HEK293T (cell line): ENCODE measurements at regions not wholly inside any gene's neighbourhood (a gene's known extent, or its start where the extent isn't known, plus 50 kb on each side); places are given as distances from the start of the nearest gene placed in this dataset.

Experiments used
- ARNT ChIP-seq: fragments of 450-650 bp; IDR thresholded peaks from 2 replicates; pipeline ENCODE4 v1.6.1; 2017; ENCODE audit warnings: mild to moderate bottlenecking
- BHLHE40 ChIP-seq: fragments of 450-650 bp; IDR thresholded peaks from 2 replicates; pipeline ENCODE4 v1.6.1; 2016; ENCODE audit warnings: mild to moderate bottlenecking, moderate library complexity, borderline replicate concordance
- FOXA1 ChIP-seq: fragments of 450-650 bp; IDR thresholded peaks from 2 replicates; pipeline ENCODE4 v1.6.1; 2016; ENCODE audit warnings: mild to moderate bottlenecking
- FOXK2 ChIP-seq: fragments of 450-650 bp; IDR thresholded peaks from 2 replicates; pipeline ENCODE4 v1.6.1; 2016; ENCODE audit warnings: mild to moderate bottlenecking
- NFRKB ChIP-seq: fragments of 450-650 bp; IDR thresholded peaks from 2 replicates; pipeline ENCODE4 v1.6.1; 2016; ENCODE audit warnings: mild to moderate bottlenecking, moderate library complexity
- SP1 ChIP-seq: fragments of 450-650 bp; IDR thresholded peaks from 2 replicates; pipeline ENCODE4 v1.6.1; 2017
- SUZ12 ChIP-seq: fragments of 450-650 bp; IDR thresholded peaks from 2 replicates; pipeline ENCODE4 v1.6.1; 2016; ENCODE audit warnings: mild to moderate bottlenecking
- TF ChIP-seq, protein P1 (sequence below): fragments of 450-650 bp; IDR thresholded peaks from 2 replicates; pipeline ENCODE4 v1.6.1; 2016

DNA sequence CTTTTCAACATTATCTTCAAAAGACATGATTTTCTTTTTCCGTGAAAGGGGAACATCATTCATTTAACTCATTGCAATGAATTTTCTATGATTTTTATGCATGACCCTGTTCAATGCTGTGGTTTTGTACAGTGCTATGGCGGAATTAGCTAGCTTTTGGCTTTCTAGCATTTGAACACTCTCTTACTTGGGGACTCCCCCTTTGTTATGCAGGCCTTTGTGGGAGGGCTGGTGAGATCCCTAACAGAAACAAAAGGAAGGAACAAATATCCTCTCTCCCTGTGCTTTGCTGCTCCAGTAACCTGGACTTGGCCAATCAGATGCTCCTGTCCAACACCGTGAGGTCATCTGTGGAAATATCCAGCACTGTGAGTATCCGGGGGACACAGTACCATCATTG lies 353.4 kb upstream of the FZD8 start:
- TF ChIP-seq ARNT (no peak), BHLHE40 (no peak), SP1 (no peak), NFRKB (no peak), FOXK2 (no peak), FOXA1 (no peak), SUZ12 (no peak)
- TF ChIP-seq, protein P1, sequence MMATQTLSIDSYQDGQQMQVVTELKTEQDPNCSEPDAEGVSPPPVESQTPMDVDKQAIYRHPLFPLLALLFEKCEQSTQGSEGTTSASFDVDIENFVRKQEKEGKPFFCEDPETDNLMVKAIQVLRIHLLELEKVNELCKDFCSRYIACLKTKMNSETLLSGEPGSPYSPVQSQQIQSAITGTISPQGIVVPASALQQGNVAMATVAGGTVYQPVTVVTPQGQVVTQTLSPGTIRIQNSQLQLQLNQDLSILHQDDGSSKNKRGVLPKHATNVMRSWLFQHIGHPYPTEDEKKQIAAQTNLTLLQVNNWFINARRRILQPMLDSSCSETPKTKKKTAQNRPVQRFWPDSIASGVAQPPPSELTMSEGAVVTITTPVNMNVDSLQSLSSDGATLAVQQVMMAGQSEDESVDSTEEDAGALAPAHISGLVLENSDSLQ, result no peak
